Lower leg skin (tissue), 3 donors: ENCODE measurements at regions not wholly inside any gene's neighbourhood (a gene's known extent, or its start where the extent isn't known, plus 50 kb on each side); places are given as distances from the start of the nearest gene placed in this dataset.

ENCODE experiments used
- POLR2A ChIP-seq, 2 donors: fragments of 450-650 bp; IDR thresholded peaks; one replicate each; pipeline ENCODE4 v1.6.1; 2016 to 2017; ENCODE audit warnings: antibody characterized with exemption in 2 of 2, mild to moderate bottlenecking in 1 of 2, moderate library complexity in 1 of 2
- TF ChIP-seq, protein P1 (sequence below), 3 donors: fragments of 450-650 bp; IDR thresholded peaks; one replicate each; pipeline ENCODE4 v1.5.1; 2016; ENCODE audit warnings: antibody characterized with exemption in 3 of 3, mild to moderate bottlenecking in 3 of 3, moderate library complexity in 2 of 3

- TF ChIP-seq, protein P1, sequence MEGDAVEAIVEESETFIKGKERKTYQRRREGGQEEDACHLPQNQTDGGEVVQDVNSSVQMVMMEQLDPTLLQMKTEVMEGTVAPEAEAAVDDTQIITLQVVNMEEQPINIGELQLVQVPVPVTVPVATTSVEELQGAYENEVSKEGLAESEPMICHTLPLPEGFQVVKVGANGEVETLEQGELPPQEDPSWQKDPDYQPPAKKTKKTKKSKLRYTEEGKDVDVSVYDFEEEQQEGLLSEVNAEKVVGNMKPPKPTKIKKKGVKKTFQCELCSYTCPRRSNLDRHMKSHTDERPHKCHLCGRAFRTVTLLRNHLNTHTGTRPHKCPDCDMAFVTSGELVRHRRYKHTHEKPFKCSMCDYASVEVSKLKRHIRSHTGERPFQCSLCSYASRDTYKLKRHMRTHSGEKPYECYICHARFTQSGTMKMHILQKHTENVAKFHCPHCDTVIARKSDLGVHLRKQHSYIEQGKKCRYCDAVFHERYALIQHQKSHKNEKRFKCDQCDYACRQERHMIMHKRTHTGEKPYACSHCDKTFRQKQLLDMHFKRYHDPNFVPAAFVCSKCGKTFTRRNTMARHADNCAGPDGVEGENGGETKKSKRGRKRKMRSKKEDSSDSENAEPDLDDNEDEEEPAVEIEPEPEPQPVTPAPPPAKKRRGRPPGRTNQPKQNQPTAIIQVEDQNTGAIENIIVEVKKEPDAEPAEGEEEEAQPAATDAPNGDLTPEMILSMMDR (IDR thresholded peaks at IDR 0.05): no peak
- TF ChIP-seq POLR2A (IDR thresholded peaks at IDR 0.05): no peak
Measured at GRCh38 chr20:40895182-40895581, 133.4 kb upstream of the TOP1 start.
